GM12891 (cell line): ENCODE measurements at regions not wholly inside any gene's neighbourhood (a gene's known extent, or its start where the extent isn't known, plus 50 kb on each side); places are given as distances from the start of the nearest gene placed in this dataset.

Experiments
- PAX5 ChIP-seq: IDR thresholded peaks from 2 replicates; pipeline ENCODE4 v1.6.1; 2011; ENCODE audit warnings: low read length, moderate library complexity, mild to moderate bottlenecking; ENCODE audit not compliant: insufficient read depth, severe bottlenecking
- POLR2A ChIP-seq: IDR thresholded peaks from 2 replicates; pipeline ENCODE4 v1.6.1; 2011; ENCODE audit warnings: low read depth, low read length, control low read depth
- POLR2AphosphoS5 ChIP-seq: IDR thresholded peaks from 2 replicates; pipeline ENCODE4 v1.6.1; 2011; ENCODE audit warnings: low read depth, low read length, control low read depth
- POU2F2 ChIP-seq: IDR thresholded peaks from 2 replicates; pipeline ENCODE4 v1.6.1; 2011; ENCODE audit warnings: low read depth, mild to moderate bottlenecking, control low read depth, low read length, moderate library complexity
- SPI1 ChIP-seq: IDR thresholded peaks from 2 replicates; pipeline ENCODE4 v1.6.1; 2011; ENCODE audit warnings: low read depth, low read length, control low read depth
- TAF1 ChIP-seq: IDR thresholded peaks from 2 replicates; pipeline ENCODE4 v1.6.1; 2011; ENCODE audit warnings: low read depth, low read length, control low read depth

DNA sequence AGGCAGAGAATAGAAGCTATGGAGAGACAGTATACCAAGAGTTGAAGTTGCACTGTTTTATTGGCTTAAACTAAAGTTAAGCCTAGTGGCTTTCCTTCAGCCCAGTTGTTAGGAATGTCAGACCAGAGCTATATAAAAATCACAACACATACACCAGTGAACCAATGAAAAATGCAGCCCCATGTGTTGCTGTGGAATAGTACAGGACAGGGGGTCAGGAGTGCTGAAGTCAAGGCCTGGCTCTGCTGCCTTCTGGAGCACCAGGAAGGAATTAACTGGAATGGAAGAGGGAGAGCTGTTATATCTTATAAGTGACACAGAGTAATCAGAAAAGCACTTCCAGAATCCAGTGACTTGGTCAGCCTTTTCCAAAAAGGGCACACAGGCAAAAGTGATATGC is 58.9 kb downstream of the OSR1 start:
- TF ChIP-seq POLR2AphosphoS5 = no peak
- no peak for TF ChIP-seq POLR2A
- TF ChIP-seq TAF1 = no peak
- no peak for TF ChIP-seq SPI1
- no peak for TF ChIP-seq PAX5
- TF ChIP-seq POU2F2 = no peak
